ENCODE measurements at regions not wholly inside any gene's neighbourhood (a gene's known extent, or its start where the extent isn't known, plus 50 kb on each side); places are given as distances from the start of the nearest gene placed in this dataset.

- TF ChIP-seq CTCF (IDR thresholded peaks at IDR 0.05) (no peak), POLR2A (IDR thresholded peaks at IDR 0.05) (no peak)
Measured at GRCh38 chr14:55949708-55950107, 168.5 kb upstream of the PELI2 start.

All from thyroid gland (tissue), 4 donors.